Activated CD8-positive, alpha-beta T cell treated with anti-CD3 and anti-CD28 coated beads, Interleukin-2, amount 10 ng/mL, durations not matched to agents 7 days and 5 days (primary cell): ENCODE measurements at regions not wholly inside any gene's neighbourhood (a gene's known extent, or its start where the extent isn't known, plus 50 kb on each side); places are given as distances from the start of the nearest gene placed in this dataset.

Source experiments
- ATAC-seq: fragments of 150-1000 bp; cut with Tn5 transposase; one replicate; pipeline ENCODE4 v1.10.0; 2021; ENCODE audit warnings: moderate library complexity
- CTCF ChIA-PET: fragments of 350-600 bp; sonication (Branson Sonifier 250); formaldehyde crosslinking; loops from one replicate; lab custom pipeline; 2021; ENCODE audit warnings: antibody characterized with exemption; lab: Charles Lee
- POLR2A ChIA-PET: fragments of 350-600 bp; sonication (Branson Sonifier 250); formaldehyde crosslinking; loops from one replicate; lab custom pipeline; 2021; ENCODE audit warnings: antibody characterized with exemption; lab: Charles Lee
- DNase-seq: peaks from one replicate; pipeline ENCODE4 v3.0.0-alpha.2; 2020
- H3K27ac Mint-ChIP-seq: one replicate; pipeline ENCODE4 v1.8.0; 2021; ENCODE audit warnings: mild to moderate bottlenecking, mixed read lengths
- H3K27me3 Mint-ChIP-seq: one replicate; pipeline ENCODE4 v1.8.0; 2021; ENCODE audit warnings: low read depth, mixed read lengths
- H3K36me3 Mint-ChIP-seq: one replicate; pipeline ENCODE4 v1.8.0; 2021; ENCODE audit warnings: low read depth, mixed read lengths
- H3K4me1 Mint-ChIP-seq: one replicate; pipeline ENCODE4 v1.8.0; 2021; ENCODE audit warnings: low read depth, mixed read lengths
- H3K4me3 Mint-ChIP-seq: one replicate; pipeline ENCODE4 v1.8.0; 2021; ENCODE audit warnings: mild to moderate bottlenecking, mixed read lengths
- H3K9me3 Mint-ChIP-seq: one replicate; pipeline ENCODE4 v1.8.0; 2022; ENCODE audit warnings: mixed read lengths; ENCODE audit not compliant: insufficient read depth

- no peak overlapping the region for H3K4me3 Mint-ChIP-seq
- no peaks in the 10 kb centered on the region for H3K4me1 Mint-ChIP-seq
- H3K27me3 Mint-ChIP-seq: no peaks in the 10 kb centered on the region
- CTCF ChIA-PET: no interaction called here
- peaks cover 7% of the 10 kb centered on the region for H3K9me3 Mint-ChIP-seq
- POLR2A ChIA-PET: no interaction called here
- no peak for ATAC-seq
- no peak overlapping the region for H3K27ac Mint-ChIP-seq
- no peaks in the 10 kb centered on the region for H3K36me3 Mint-ChIP-seq
- no peak for DNase-seq
Measured at GRCh38 chr4:43987331-43987944, 461.2 kb downstream of the KCTD8 start.

- peaks cover 10% of the 10 kb centered on the region for H3K9me3 Mint-ChIP-seq
- no peak overlapping the region for H3K4me3 Mint-ChIP-seq
- DNase-seq: no peak
- H3K36me3 Mint-ChIP-seq: no peaks in the 10 kb centered on the region
- H3K4me1 Mint-ChIP-seq: no peaks in the 10 kb centered on the region
- ATAC-seq: no peak
- H3K27me3 Mint-ChIP-seq: no peaks in the 10 kb centered on the region
- ChIA-PET CTCF (no interaction called here), POLR2A (no interaction called here)
- H3K27ac Mint-ChIP-seq: no peak overlapping the region
Measured at GRCh38 chr4:43990551-43990950, 458.1 kb downstream of the KCTD8 start.

- H3K27me3 Mint-ChIP-seq: no peaks in the 10 kb centered on the region
- POLR2A ChIA-PET: no interaction called here
- ATAC-seq: no peak
Measured at GRCh38 chr4:43990963-43991362, 457.6 kb downstream of the KCTD8 start.

DNA sequence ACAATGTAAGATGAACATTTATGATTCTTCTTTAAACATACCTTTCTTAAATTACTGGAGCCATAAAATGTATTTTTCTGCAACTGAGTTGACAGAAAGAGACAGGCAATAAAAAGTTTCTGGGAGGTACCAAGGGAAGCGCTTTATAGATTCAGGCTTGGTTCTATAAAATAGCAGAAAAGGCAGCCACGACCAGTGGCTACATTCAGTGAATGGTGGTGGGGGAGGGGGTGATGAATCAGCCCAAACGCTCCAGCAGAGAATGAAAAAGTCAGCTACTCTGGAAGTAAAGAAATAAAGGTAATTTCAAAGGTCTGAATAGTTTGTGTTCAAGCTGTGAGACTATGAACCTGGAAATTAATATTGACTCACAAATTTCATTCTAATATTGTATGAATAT lies 456.1 kb downstream of the KCTD8 start:
- ATAC-seq: no peak
- Mint-ChIP-seq H3K36me3 (no peaks in the 10 kb centered on the region), H3K27ac (no peak overlapping the region), H3K9me3 (peaks cover 5% of the 10 kb centered on the region), H3K4me1 (no peaks in the 10 kb centered on the region), H3K27me3 (no peaks in the 10 kb centered on the region), H3K4me3 (no peak overlapping the region)
- DNase-seq: no peak
- ChIA-PET CTCF (no interaction called here), POLR2A (no interaction called here)

More at GRCh38 chr4:43990963-43991362, 457.6 kb downstream of the KCTD8 start:
- Mint-ChIP-seq H3K4me3 (no peak overlapping the region), H3K27ac (no peak overlapping the region), H3K9me3 (peaks cover 10% of the 10 kb centered on the region), H3K36me3 (no peaks in the 10 kb centered on the region), H3K4me1 (no peaks in the 10 kb centered on the region)
- no peak for DNase-seq
- CTCF ChIA-PET: no interaction called here

GRCh38 chr4:43993196-43993902 lies 455.3 kb downstream of the KCTD8 start:
- no peak for DNase-seq
- H3K27me3 Mint-ChIP-seq: no peaks in the 10 kb centered on the region
- peaks cover 4% of the 10 kb centered on the region for H3K9me3 Mint-ChIP-seq
- ChIA-PET POLR2A (no interaction called here), CTCF (interaction anchor here (1.0 kb wide), 1 partner anchor 14 kb away, joined by 3 read pairs; no protein-coding TSS in a partner anchor)
- H3K4me3 Mint-ChIP-seq: no peak overlapping the region
- H3K4me1 Mint-ChIP-seq: no peaks in the 10 kb centered on the region
- no peak for ATAC-seq
- H3K27ac Mint-ChIP-seq: no peak overlapping the region
- no peaks in the 10 kb centered on the region for H3K36me3 Mint-ChIP-seq

DNA sequence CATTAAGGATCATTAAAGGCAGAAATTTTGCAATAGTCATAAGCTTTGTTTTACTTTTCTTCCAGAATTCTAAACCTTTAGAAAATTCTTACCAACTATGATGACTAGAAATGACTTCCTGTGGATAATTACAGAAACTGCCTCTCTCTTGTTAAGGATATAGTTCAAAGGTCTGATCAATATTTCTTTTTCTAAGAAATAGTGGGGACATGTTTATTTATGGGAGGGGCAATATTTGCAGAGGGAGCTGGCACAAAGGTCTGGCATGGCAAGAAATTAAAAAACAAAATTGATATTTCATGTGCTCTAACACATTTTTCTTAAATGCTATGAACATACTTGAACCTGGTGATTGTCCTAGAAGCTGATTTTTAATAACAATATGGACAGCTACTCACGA lies 448.9 kb downstream of the KCTD8 start:
- no peaks in the 10 kb centered on the region for H3K36me3 Mint-ChIP-seq
- H3K27ac Mint-ChIP-seq: no peak overlapping the region
- H3K9me3 Mint-ChIP-seq: no peaks in the 10 kb centered on the region
- H3K4me1 Mint-ChIP-seq: no peaks in the 10 kb centered on the region
- POLR2A ChIA-PET: no interaction called here
- no peak overlapping the region for H3K4me3 Mint-ChIP-seq
- no peak for DNase-seq
- no peaks in the 10 kb centered on the region for H3K27me3 Mint-ChIP-seq
- CTCF ChIA-PET: no interaction called here
- no peak for ATAC-seq

- ATAC-seq (no peak), DNase-seq (no peak)
- H3K4me1 Mint-ChIP-seq: no peaks in the 10 kb centered on the region
- ChIA-PET CTCF (no interaction called here), POLR2A (no interaction called here)
- no peak overlapping the region for H3K4me3 Mint-ChIP-seq
- no peaks in the 10 kb centered on the region for H3K27me3 Mint-ChIP-seq
- no peaks in the 10 kb centered on the region for H3K36me3 Mint-ChIP-seq
- no peaks in the 10 kb centered on the region for H3K9me3 Mint-ChIP-seq
- H3K27ac Mint-ChIP-seq: no peak overlapping the region
Measured at GRCh38 chr4:44002368-44002767, 446.2 kb downstream of the KCTD8 start.

DNA sequence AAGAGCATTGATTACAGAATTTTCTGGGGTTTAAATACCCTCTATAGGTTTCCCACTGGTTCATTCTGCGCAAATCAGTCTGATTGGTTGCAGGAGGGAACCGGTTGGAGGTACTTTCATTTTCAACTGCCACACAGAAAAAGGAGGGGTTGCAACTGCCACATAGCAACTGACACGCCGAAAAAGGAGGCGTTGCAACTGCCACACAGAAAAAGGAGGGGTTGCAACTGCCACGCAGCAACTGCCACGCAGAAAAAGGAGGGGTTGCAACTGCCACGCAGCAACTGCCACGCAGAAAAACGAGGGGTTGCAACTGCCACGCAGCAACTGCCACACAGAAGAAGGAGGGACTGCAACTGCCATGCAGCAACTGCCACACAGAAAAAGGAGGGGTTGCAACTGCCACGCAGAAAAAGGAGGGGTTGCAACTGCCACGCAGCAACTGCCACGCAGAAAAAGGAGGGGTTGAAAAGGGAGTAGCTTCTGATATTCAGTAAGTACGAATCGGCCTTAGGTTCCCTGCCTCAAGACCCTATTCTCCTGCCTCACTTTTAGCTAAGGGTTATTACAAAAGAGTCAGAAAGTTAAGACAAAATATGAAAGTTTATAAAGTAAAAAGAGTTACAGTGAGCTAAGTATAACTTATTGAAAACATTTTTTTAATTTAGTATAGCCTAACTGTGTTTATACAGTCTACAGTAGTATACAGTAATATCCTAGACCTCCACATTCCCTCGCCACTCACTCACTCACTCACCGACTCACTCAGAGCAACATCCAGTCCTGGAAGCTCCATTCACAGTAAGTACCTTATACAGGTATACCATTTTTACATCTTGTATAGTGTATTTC lies 431.8 kb downstream of the KCTD8 start:
- ATAC-seq: no peak
- Mint-ChIP-seq H3K4me3 (no peak overlapping the region), H3K27me3 (no peaks in the 10 kb centered on the region), H3K9me3 (peaks cover 8% of the 10 kb centered on the region), H3K4me1 (no peaks in the 10 kb centered on the region), H3K27ac (no peak overlapping the region), H3K36me3 (no peaks in the 10 kb centered on the region)
- POLR2A ChIA-PET: no interaction called here
- CTCF ChIA-PET: no interaction called here
- DNase-seq: no peak

GRCh38 chr4:44017422-44017739 lies 431.2 kb downstream of the KCTD8 start:
- no peaks in the 10 kb centered on the region for H3K4me1 Mint-ChIP-seq
- no peak overlapping the region for H3K4me3 Mint-ChIP-seq
- H3K36me3 Mint-ChIP-seq: no peaks in the 10 kb centered on the region
- POLR2A ChIA-PET: no interaction called here
- ATAC-seq: no peak
- CTCF ChIA-PET: no interaction called here
- no peak for DNase-seq
- H3K9me3 Mint-ChIP-seq: peaks cover 8% of the 10 kb centered on the region
- no peaks in the 10 kb centered on the region for H3K27me3 Mint-ChIP-seq
- H3K27ac Mint-ChIP-seq: no peak overlapping the region

DNA sequence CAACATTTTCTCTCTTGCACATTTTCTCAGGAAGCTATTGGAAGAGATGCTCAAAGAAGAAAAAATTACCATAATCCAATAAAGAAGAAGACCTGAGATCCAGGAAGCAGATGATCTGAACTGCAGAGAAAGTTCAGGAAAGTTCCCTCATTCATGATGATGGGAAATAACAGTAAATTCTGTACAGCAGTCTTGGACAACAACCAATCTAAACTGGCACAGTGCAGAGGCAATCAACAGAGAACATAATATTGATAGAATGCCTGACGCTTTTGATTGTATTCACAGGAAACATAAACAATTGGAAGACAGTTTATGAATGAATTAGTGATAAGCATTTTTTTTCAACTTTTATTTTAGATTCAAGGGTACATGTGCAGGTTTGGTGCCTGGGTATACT lies 428.9 kb downstream of the KCTD8 start:
- CTCF ChIA-PET: no interaction called here
- ATAC-seq: no peak

DNA sequence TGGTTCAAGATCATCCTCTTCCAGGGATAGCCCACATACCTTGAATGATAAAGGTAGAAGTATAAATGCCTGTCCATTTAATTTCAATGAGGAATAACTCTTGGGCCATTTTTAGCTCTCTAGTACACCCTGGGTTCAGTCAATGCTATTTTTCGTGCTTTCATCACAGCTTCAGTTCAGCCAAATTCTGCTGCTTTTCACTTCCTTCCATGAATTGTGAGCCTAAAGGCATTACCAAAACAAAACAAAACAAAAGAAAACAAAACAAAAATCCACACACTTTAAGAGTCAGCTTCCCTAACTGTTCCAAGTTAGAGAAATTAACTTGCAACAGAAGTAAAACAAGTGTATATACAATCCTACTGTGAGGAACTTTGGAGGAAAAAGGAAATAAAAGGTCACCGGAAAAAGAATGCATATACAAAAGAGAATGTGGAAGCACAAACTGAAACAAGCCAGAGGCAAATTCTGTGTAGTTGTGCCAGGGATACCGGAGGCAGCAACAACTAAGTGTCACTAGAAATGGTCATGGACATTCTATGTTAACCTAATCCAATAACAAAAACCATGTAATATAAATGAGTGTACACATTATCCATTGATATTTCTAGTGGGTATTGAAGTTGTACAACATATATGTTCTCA lies 423.1 kb downstream of the KCTD8 start:
- no peaks in the 10 kb centered on the region for H3K36me3 Mint-ChIP-seq
- no peaks in the 10 kb centered on the region for H3K27me3 Mint-ChIP-seq
- H3K4me1 Mint-ChIP-seq: no peaks in the 10 kb centered on the region
- ChIA-PET POLR2A (no interaction called here), CTCF (no interaction called here)
- H3K4me3 Mint-ChIP-seq: no peak overlapping the region
- no peak for ATAC-seq
- H3K27ac Mint-ChIP-seq: no peak overlapping the region
- DNase-seq: no peak
- H3K9me3 Mint-ChIP-seq: peaks cover 4% of the 10 kb centered on the region

More for the DNA sequence above, 428.9 kb downstream of the KCTD8 start:
- no peak for DNase-seq
- no peak overlapping the region for H3K4me3 Mint-ChIP-seq
- H3K4me1 Mint-ChIP-seq: no peaks in the 10 kb centered on the region
- no peaks in the 10 kb centered on the region for H3K27me3 Mint-ChIP-seq
- H3K36me3 Mint-ChIP-seq: no peaks in the 10 kb centered on the region
- no peak overlapping the region for H3K27ac Mint-ChIP-seq
- H3K9me3 Mint-ChIP-seq: peaks cover 4% of the 10 kb centered on the region
- POLR2A ChIA-PET: no interaction called here

DNA sequence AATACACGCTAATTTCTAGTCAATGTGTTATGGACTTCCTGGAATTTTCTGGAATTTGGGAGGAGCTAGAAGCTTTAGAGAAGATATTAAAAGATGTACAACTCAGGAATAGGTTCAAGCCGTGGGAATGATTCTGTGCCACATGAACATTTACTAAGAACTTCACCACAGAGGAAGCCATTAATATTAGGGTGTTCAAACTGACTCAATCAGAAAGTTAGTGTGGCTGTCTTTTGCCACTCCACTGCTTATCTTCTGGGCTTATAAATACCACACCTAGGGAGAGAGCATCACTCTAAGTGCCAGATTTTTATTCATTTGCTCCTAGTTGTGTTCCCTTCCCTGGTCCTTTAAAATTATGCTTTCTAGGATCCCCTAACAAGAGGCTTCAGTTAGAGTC lies 409.8 kb downstream of the KCTD8 start:
- Mint-ChIP-seq H3K27me3 (no peaks in the 10 kb centered on the region), H3K27ac (no peak overlapping the region), H3K4me3 (no peak overlapping the region), H3K9me3 (peaks cover 4% of the 10 kb centered on the region), H3K36me3 (no peaks in the 10 kb centered on the region), H3K4me1 (no peaks in the 10 kb centered on the region)
- CTCF ChIA-PET: no interaction called here
- ATAC-seq: no peak
- POLR2A ChIA-PET: no interaction called here
- DNase-seq: no peak
